ENCODE measurements at regions not wholly inside any gene's neighbourhood (a gene's known extent, or its start where the extent isn't known, plus 50 kb on each side); places are given as distances from the start of the nearest gene placed in this dataset.

DNA sequence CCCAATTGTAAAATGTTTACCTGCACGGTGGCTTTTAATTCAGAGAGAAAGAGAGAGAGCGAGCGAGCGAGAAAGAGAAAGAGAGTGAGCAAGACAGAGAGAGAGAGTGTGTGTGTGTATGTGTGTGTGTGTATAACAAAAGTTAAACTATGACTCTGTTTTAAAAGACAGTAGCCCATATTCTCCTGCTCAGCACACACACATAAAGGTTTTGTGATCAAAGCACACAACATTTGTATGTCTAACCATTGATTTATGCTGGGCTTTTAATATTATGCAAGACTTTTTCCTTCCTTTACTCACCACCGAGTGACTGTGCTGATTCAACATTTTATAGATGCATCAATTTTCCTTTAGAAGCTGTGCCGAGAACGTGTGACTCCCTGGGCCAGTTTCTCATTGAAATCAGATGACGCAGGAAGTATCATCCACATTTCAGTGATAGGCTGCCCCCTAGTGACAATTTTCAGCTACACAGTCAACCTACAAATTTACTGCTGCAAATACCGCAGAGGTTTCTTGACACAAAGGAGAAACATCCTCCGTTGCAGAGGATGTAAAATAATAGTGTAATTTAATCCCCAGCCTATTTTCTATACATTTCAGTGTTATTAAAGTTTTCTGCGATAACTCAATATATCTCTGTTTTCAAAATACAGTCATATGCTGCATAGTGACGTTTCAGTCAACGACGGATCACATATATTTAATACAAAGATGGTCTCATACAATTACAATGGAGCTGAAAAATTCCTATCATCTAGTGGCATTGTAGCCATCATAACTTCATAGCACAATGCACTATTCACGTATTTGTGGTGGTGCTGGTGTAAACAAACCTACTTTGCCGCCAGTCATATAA is 165.9 kb upstream of the TANK start:
- peak; percentile 20 for DNase-seq (ENCODE audit: extremely low read depth, insufficient read length)
- no peaks in the 10 kb centered on the region for H3K27me3 ChIP-seq (replicated peaks; ENCODE audit: control insufficient read depth, insufficient read depth, low read length)
- no peaks in the 10 kb centered on the region for H3K36me3 ChIP-seq (ENCODE audit: control insufficient read depth, insufficient read depth, low read length)
- TF ChIP-seq, protein P1, sequence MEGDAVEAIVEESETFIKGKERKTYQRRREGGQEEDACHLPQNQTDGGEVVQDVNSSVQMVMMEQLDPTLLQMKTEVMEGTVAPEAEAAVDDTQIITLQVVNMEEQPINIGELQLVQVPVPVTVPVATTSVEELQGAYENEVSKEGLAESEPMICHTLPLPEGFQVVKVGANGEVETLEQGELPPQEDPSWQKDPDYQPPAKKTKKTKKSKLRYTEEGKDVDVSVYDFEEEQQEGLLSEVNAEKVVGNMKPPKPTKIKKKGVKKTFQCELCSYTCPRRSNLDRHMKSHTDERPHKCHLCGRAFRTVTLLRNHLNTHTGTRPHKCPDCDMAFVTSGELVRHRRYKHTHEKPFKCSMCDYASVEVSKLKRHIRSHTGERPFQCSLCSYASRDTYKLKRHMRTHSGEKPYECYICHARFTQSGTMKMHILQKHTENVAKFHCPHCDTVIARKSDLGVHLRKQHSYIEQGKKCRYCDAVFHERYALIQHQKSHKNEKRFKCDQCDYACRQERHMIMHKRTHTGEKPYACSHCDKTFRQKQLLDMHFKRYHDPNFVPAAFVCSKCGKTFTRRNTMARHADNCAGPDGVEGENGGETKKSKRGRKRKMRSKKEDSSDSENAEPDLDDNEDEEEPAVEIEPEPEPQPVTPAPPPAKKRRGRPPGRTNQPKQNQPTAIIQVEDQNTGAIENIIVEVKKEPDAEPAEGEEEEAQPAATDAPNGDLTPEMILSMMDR (IDR thresholded peaks at IDR 0.05; ENCODE audit: insufficient read depth, low read length, poor library complexity, severe bottlenecking) = peak; percentile 77
- no peak overlapping the region for H3K4me3 ChIP-seq (replicated peaks; ENCODE audit: low read depth, low read length)

DNA sequence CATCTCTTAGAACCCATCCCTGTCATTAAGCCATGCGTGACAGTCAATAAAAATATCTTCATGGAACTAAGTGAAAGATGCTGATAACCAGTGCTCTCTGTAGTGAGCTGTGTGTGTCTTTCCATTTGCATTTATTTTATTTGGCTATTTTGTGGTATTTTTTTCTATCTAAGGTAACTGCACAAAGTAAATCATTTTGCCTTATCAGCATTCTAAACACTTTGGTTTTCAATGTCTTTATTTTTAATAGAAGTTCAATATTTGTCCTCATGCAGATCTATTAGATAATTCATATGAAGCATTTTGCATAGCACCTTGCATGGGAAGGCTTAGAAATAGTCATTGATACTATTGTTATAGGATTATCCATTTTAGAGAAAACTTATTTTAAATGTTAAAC is 163.6 kb upstream of the TANK start:
- no peak for DNase-seq (ENCODE audit: extremely low read depth, insufficient read length)
- Histone ChIP-seq H3K4me3 (replicated peaks; ENCODE audit: low read depth, low read length) (no peak overlapping the region), H3K36me3 (ENCODE audit: control insufficient read depth, insufficient read depth, low read length) (no peaks in the 10 kb centered on the region), H3K27me3 (replicated peaks; ENCODE audit: control insufficient read depth, insufficient read depth, low read length) (no peaks in the 10 kb centered on the region)
- TF ChIP-seq, protein P1 (IDR thresholded peaks at IDR 0.05; ENCODE audit: insufficient read depth, low read length, poor library complexity, severe bottlenecking) = no peak

DNA sequence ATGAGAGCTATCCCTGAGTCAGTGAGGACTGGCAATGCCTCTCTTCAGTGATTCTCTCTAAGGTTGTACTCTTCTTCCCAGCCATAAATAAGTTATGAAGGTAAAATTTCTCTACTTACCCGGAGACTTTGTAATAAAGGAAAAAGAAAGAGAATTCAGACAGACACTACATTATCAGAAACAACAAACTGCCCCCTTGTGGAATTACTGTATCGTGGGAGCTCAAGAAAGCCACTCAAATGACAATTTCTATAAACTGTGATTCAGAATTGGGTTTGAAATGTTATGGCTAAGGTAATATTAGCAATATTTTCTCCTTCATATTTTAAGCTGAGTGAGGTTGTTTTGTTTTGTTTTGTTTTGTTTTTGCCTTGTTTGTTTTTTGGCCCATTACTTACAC is 155.8 kb upstream of the TANK start:
- H3K36me3 ChIP-seq (ENCODE audit: control insufficient read depth, insufficient read depth, low read length) = no peaks in the 10 kb centered on the region
- H3K4me3 ChIP-seq (replicated peaks; ENCODE audit: low read depth, low read length) = no peak overlapping the region
- TF ChIP-seq, protein P1 (IDR thresholded peaks at IDR 0.05; ENCODE audit: insufficient read depth, low read length, poor library complexity, severe bottlenecking) = peak; percentile 30
- H3K27me3 ChIP-seq (replicated peaks; ENCODE audit: control insufficient read depth, insufficient read depth, low read length) = no peaks in the 10 kb centered on the region
- DNase-seq (ENCODE audit: extremely low read depth, insufficient read length) = no peak

DNA sequence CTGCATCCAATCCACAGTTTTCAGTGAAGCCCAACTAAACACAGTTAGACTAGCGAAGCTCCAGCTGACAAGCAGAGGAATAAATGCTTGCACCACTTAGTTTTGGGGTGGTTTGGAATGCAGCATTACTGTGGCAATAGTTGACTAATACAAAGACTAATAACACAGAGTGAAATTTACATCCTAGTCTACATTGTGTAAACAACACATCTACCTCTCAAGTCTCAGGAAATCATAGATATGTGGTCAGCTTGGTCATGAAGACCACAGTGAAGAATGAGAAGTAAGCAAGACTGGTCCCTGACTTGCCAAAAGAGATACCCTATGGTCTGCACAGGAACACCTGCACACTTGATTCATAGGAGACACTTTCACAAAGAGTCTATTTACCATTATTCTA is 155.1 kb upstream of the TANK start:
- H3K4me3 ChIP-seq (replicated peaks; ENCODE audit: low read depth, low read length) = no peak overlapping the region
- H3K27me3 ChIP-seq (replicated peaks; ENCODE audit: control insufficient read depth, insufficient read depth, low read length) = no peaks in the 10 kb centered on the region
- H3K36me3 ChIP-seq (ENCODE audit: control insufficient read depth, insufficient read depth, low read length) = no peaks in the 10 kb centered on the region
- TF ChIP-seq, protein P1 (IDR thresholded peaks at IDR 0.05; ENCODE audit: insufficient read depth, low read length, poor library complexity, severe bottlenecking) = no peak
- no peak for DNase-seq (ENCODE audit: extremely low read depth, insufficient read length)

DNA sequence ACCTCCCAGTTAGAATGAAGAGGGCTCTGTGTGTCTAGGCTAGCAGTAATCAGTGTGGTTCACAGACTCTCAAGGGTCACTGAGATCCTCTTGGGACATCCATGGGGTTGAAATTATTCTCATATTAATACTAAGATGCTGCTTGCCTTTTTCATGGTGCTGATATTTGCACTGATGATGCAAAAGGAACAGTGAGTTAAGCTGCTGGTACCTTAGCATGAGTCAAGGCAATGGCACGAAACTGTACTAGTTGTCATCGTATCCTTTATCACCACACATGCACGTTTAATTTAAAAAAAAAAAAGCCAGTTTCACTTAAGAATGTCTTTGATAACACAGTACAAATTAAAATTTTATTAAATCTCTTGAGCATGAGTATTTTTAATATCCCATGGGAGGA is 151.9 kb upstream of the TANK start:
- no peak for DNase-seq (ENCODE audit: extremely low read depth, insufficient read length)
- Histone ChIP-seq H3K27me3 (replicated peaks; ENCODE audit: control insufficient read depth, insufficient read depth, low read length) (no peaks in the 10 kb centered on the region), H3K36me3 (ENCODE audit: control insufficient read depth, insufficient read depth, low read length) (no peaks in the 10 kb centered on the region), H3K4me3 (replicated peaks; ENCODE audit: low read depth, low read length) (no peak overlapping the region)
- TF ChIP-seq, protein P1 (IDR thresholded peaks at IDR 0.05; ENCODE audit: insufficient read depth, low read length, poor library complexity, severe bottlenecking) = no peak
